ENCODE measurements at regions not wholly inside any gene's neighbourhood (a gene's known extent, or its start where the extent isn't known, plus 50 kb on each side); places are given as distances from the start of the nearest gene placed in this dataset.

GRCh38 chr6:144594585-144594984 is 309.4 kb downstream of the UTRN start:
- H3F3A ChIP-seq (replicated peaks; ENCODE audit: low read depth), result no peaks in the 10 kb centered on the region
- peaks cover 2% of the 10 kb centered on the region; the same call in 1 of the 3 replicates for H3K4me1 Mint-ChIP-seq
- H3K4me3 Mint-ChIP-seq, result no peak overlapping the region
- no peak overlapping the region for H3K4me2 ChIP-seq
- no peak overlapping the region for H3K27ac Mint-ChIP-seq
- peaks cover 20% of the 10 kb centered on the region for H3K36me3 Mint-ChIP-seq (ENCODE audit: low read depth)
- H2AFZ ChIP-seq, result no peak overlapping the region
- TF ChIP-seq NANOG (IDR thresholded peaks at IDR 0.05; ENCODE audit: borderline replicate concordance) (no peak), REST (IDR thresholded peaks at IDR 0.05; ENCODE audit: unreplicated experiment) (no peak), CREB1 (CRISPR knock-in tag; IDR thresholded peaks at IDR 0.05; ENCODE audit: low read depth) (no peak), STAT1 (IDR thresholded peaks at IDR 0.05; ENCODE audit: unreplicated experiment) (no peak), CTCF (conservative IDR thresholded peaks at IDR 0.05; ENCODE audit: low read depth in 2 of 2) (no peak), ZNF114 (CRISPR knock-in tag; IDR thresholded peaks at IDR 0.05) (no peak), JUNB (IDR thresholded peaks at IDR 0.05; ENCODE audit: unreplicated experiment) (no peak), ZNF331 (CRISPR knock-in tag; IDR thresholded peaks at IDR 0.05; ENCODE audit: low read depth) (no peak), ZNF462 (CRISPR knock-in tag; IDR thresholded peaks at IDR 0.05) (no peak), POLR2AphosphoS5 (IDR thresholded peaks at IDR 0.05; ENCODE audit: low read depth) (no peak), ETS1 (IDR thresholded peaks at IDR 0.05) (no peak), EZH2phosphoT487 (IDR thresholded peaks at IDR 0.05; ENCODE audit: unreplicated experiment) (no peak), EZH2 (IDR thresholded peaks at IDR 0.05; ENCODE audit: low read depth, unreplicated experiment) (no peak)
- no peaks in the 10 kb centered on the region for H4K20me1 ChIP-seq (replicated peaks; ENCODE audit: insufficient read depth)
- peaks cover 57% of the 10 kb centered on the region for H3K79me2 ChIP-seq (replicated peaks; ENCODE audit: insufficient read depth)
- no peaks in the 10 kb centered on the region for H3K27me3 ChIP-seq (ENCODE audit: insufficient read depth)
- H3K4me3 ChIP-seq, result no peak overlapping the region
- no peaks in the 10 kb centered on the region for H3K9me2 ChIP-seq (ENCODE audit: insufficient read depth)
- H3K27ac ChIP-seq (ENCODE audit: low read depth), result no peak overlapping the region
- H3K9me3 Mint-ChIP-seq, result peaks cover 5% of the 10 kb centered on the region; the same call in 1 of the 3 replicates
- H3K4me1 ChIP-seq (ENCODE audit: insufficient read depth), result peaks cover 22% of the 10 kb centered on the region
- ATAC-seq (no peak), DNase-seq (ENCODE audit: low spot score) (no peak)
- H3K36me3 ChIP-seq (ENCODE audit: insufficient read depth), result no peaks in the 10 kb centered on the region
- H3K27me3 Mint-ChIP-seq (ENCODE audit: insufficient read depth, low read depth, poor library complexity), result no peaks in the 10 kb centered on the region

Measured in GM23338 (cell line).